KMS-11 (cell line): ENCODE measurements at regions not wholly inside any gene's neighbourhood (a gene's known extent, or its start where the extent isn't known, plus 50 kb on each side); places are given as distances from the start of the nearest gene placed in this dataset.

Source experiments
- H2AFZ ChIP-seq: fragments of 200-600 bp; sonication (generic); 2 replicates; pipeline ENCODE4 v1.6.1; 2016; ENCODE audit warnings: antibody characterized with exemption, mixed run types, low read depth
- H3K27ac ChIP-seq: fragments of 200-600 bp; sonication (generic); 2 replicates; pipeline ENCODE4 v1.6.1; 2016; ENCODE audit warnings: mild to moderate bottlenecking, mixed run types
- H3K27me3 ChIP-seq: fragments of 200-600 bp; sonication (generic); 2 replicates; pipeline ENCODE4 v1.6.1; 2017; ENCODE audit warnings: mild to moderate bottlenecking, low read depth, mixed run types, moderate library complexity; ENCODE audit not compliant: insufficient read depth
- H3K36me3 ChIP-seq: fragments of 200-600 bp; sonication (generic); 2 replicates; pipeline ENCODE4 v1.6.1; 2017; ENCODE audit warnings: mild to moderate bottlenecking, mixed run types; ENCODE audit not compliant: insufficient read depth
- H3K4me1 ChIP-seq: fragments of 200-600 bp; sonication (generic); 2 replicates; pipeline ENCODE4 v1.6.1; 2016; ENCODE audit warnings: mild to moderate bottlenecking, low read depth, mixed run types; ENCODE audit not compliant: poor library complexity, severe bottlenecking
- H3K4me2 ChIP-seq: fragments of 200-600 bp; sonication (generic); 2 replicates; pipeline ENCODE4 v1.7.0; 2016; ENCODE audit warnings: mild to moderate bottlenecking, mixed run types
- H3K4me3 ChIP-seq: fragments of 200-600 bp; sonication (generic); IDR thresholded peaks from 2 replicates; pipeline ENCODE4 v1.6.1; 2017; ENCODE audit warnings: low read depth, low read length, mixed read lengths; ENCODE audit not compliant: insufficient read depth
- H3K79me2 ChIP-seq: fragments of 200-600 bp; sonication (generic); 2 replicates; pipeline ENCODE4 v1.6.1; 2016; ENCODE audit warnings: low read depth, mixed run types; ENCODE audit not compliant: insufficient read depth
- H3K9ac ChIP-seq: fragments of 200-600 bp; sonication (generic); 2 replicates; pipeline ENCODE4 v1.6.1; 2016; ENCODE audit warnings: mild to moderate bottlenecking, mixed run types
- H4K20me1 ChIP-seq: fragments of 200-600 bp; sonication (generic); 2 replicates; pipeline ENCODE4 v1.6.1; 2016; ENCODE audit warnings: mild to moderate bottlenecking, mixed run types; ENCODE audit not compliant: insufficient read depth
- TF ChIP-seq, protein P1 (sequence below): fragments of 200-600 bp; sonication (generic); conservative IDR thresholded peaks from 2 replicates; pipeline ENCODE4 v1.6.1; 2017; ENCODE audit warnings: low read depth, mild to moderate bottlenecking, antibody characterized with exemption, low read length, moderate library complexity, mixed read lengths

DNA sequence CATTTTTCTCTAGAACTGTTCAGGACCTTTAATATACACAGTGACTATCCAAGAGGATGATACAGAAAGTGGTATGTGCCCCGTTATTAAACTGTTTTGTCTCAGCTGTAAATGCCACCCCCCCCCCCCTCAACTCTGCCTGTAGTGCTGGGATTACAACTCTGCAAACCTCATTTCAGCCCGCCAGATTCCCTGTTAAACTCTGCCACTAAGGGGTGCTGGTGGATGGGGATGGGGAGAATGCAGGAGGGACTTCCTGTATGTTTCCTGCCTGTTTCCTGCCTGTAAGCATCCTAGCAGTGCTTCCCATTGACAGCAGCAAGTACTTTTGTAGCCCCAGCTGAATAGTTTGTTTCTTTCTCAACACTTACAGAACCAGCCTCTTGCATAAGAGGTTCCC lies 301.7 kb upstream of the RORA start:
- no peak overlapping the region for H3K27ac ChIP-seq
- no peak overlapping the region for H3K4me3 ChIP-seq
- no peaks in the 10 kb centered on the region for H3K4me1 ChIP-seq
- TF ChIP-seq, protein P1, sequence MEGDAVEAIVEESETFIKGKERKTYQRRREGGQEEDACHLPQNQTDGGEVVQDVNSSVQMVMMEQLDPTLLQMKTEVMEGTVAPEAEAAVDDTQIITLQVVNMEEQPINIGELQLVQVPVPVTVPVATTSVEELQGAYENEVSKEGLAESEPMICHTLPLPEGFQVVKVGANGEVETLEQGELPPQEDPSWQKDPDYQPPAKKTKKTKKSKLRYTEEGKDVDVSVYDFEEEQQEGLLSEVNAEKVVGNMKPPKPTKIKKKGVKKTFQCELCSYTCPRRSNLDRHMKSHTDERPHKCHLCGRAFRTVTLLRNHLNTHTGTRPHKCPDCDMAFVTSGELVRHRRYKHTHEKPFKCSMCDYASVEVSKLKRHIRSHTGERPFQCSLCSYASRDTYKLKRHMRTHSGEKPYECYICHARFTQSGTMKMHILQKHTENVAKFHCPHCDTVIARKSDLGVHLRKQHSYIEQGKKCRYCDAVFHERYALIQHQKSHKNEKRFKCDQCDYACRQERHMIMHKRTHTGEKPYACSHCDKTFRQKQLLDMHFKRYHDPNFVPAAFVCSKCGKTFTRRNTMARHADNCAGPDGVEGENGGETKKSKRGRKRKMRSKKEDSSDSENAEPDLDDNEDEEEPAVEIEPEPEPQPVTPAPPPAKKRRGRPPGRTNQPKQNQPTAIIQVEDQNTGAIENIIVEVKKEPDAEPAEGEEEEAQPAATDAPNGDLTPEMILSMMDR, result no peak
- H3K9ac ChIP-seq, result no peak overlapping the region
- H3K27me3 ChIP-seq, result no peaks in the 10 kb centered on the region
- H3K79me2 ChIP-seq, result no peaks in the 10 kb centered on the region
- H2AFZ ChIP-seq, result no peak overlapping the region
- no peaks in the 10 kb centered on the region for H3K36me3 ChIP-seq
- H4K20me1 ChIP-seq, result no peaks in the 10 kb centered on the region
- H3K4me2 ChIP-seq, result no peak overlapping the region

DNA sequence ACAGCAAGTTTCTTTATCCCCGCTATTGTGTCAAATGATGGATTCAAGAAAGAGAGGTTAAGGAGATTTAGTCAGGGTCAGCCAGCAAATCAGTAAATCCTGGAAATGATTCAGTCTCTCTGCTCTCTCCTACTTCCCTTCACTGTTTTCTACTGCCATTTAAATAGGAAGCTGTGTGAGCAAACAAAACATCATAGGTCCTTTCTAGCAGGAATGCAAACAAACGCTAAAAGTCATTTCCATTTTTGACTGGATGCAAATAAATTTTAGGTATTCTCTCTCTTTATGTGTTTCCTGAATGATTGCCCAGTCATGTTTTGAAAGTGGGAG lies 299.4 kb upstream of the RORA start:
- no peak overlapping the region for H2AFZ ChIP-seq
- no peak overlapping the region for H3K9ac ChIP-seq
- TF ChIP-seq, protein P1, result no peak
- H3K79me2 ChIP-seq, result no peaks in the 10 kb centered on the region
- no peaks in the 10 kb centered on the region for H4K20me1 ChIP-seq
- no peak overlapping the region for H3K27ac ChIP-seq
- no peaks in the 10 kb centered on the region for H3K4me1 ChIP-seq
- H3K36me3 ChIP-seq, result no peaks in the 10 kb centered on the region
- H3K4me3 ChIP-seq, result no peak overlapping the region
- H3K27me3 ChIP-seq, result no peaks in the 10 kb centered on the region
- no peak overlapping the region for H3K4me2 ChIP-seq

DNA sequence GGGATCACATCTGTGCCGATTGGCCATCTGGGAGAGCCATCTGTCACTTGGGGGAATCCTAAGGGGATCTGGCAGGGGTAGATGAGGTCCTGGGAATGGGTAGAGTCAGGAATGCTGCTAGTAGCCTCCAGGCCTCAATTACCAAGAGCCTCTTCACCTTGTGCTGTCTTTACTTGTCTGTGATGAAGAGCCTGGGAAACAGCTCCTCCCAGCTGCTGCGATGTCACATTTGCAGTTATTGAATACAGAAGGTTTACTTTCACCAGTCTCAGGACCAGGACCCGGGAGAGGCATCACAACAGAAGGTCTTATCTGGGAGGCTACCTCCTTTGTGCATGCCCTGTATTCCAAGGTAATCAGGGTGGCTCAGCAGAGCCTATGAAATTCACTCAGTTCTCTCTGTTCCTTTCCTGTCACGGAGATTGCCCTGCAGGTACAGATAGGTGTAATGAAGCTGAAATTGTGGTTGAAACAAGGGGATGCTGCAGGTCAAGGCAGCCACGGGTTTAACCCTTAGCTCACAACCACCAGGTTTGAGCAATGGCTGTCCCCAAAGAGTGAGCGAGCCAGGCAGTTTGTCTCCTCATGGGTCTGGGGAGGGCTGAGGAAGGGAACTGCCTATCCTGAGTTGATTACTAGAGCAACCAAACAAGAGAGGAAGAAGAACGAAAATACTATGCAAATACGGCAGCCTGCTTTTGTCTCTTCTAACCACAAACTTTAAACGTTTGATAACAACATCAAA lies 298.9 kb upstream of the RORA start:
- no peak overlapping the region for H3K4me3 ChIP-seq
- H3K27me3 ChIP-seq, result no peaks in the 10 kb centered on the region
- H3K27ac ChIP-seq, result no peak overlapping the region
- no peak overlapping the region for H3K4me2 ChIP-seq
- H4K20me1 ChIP-seq, result no peaks in the 10 kb centered on the region
- no peaks in the 10 kb centered on the region for H3K36me3 ChIP-seq
- H3K4me1 ChIP-seq, result no peaks in the 10 kb centered on the region
- H3K79me2 ChIP-seq, result no peaks in the 10 kb centered on the region
- H3K9ac ChIP-seq, result no peak overlapping the region
- no peak overlapping the region for H2AFZ ChIP-seq
- TF ChIP-seq, protein P1, result no peak

DNA sequence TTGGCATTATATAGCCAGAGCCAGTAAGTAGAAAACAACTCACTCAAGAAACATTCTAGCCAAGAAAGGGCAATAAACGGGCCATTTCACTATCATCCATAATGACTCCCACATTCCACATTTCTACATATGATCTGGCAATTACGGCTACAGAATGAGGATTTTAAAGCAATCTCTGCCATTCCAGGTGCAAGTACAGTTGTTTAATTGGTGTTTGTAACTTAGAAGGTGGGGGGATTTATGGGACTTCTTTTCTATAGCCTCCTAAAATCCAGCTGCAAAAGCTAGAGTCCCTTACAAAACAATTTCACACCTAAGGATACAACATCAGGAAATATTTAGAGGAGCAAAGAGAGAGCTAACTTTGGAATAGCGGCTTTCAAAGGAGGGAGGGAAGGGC lies 295.4 kb upstream of the RORA start:
- H3K4me2 ChIP-seq, result no peak overlapping the region
- no peak overlapping the region for H2AFZ ChIP-seq
- no peaks in the 10 kb centered on the region for H3K4me1 ChIP-seq
- H3K27me3 ChIP-seq, result no peaks in the 10 kb centered on the region
- no peak overlapping the region for H3K4me3 ChIP-seq
- H4K20me1 ChIP-seq, result no peaks in the 10 kb centered on the region
- no peak overlapping the region for H3K27ac ChIP-seq
- no peak overlapping the region for H3K9ac ChIP-seq
- no peaks in the 10 kb centered on the region for H3K36me3 ChIP-seq
- TF ChIP-seq, protein P1, result no peak
- H3K79me2 ChIP-seq, result no peaks in the 10 kb centered on the region
